H1 (cell line): ENCODE measurements at regions not wholly inside any gene's neighbourhood (a gene's known extent, or its start where the extent isn't known, plus 50 kb on each side); places are given as distances from the start of the nearest gene placed in this dataset.

ENCODE experiments used
- ATF3 ChIP-seq: IDR thresholded peaks from 2 replicates; pipeline ENCODE4 v1.6.1; 2011; ENCODE audit warnings: low read depth, mild to moderate bottlenecking, low read length; ENCODE audit not compliant: insufficient read depth
- CBX5 ChIP-seq: fragments of 300-800, 300-1000 bp; sonication (generic); IDR thresholded peaks from 2 replicates; pipeline ENCODE4 v1.7.1; 2016; ENCODE audit warnings: antibody characterized with exemption, low read length, low read depth
- CHD7 ChIP-seq: fragments of 300-600 bp; sonication (generic); IDR thresholded peaks from 2 replicates; pipeline ENCODE4 v1.7.1; 2012; ENCODE audit warnings: low read length, moderate library complexity, mild to moderate bottlenecking, inconsistent platforms; ENCODE audit not compliant: insufficient replicate concordance
- CTBP2 ChIP-seq: IDR thresholded peaks from 2 replicates; pipeline ENCODE4 v1.7.0; 2011; ENCODE audit warnings: borderline replicate concordance, mild to moderate bottlenecking, moderate library complexity, mixed read lengths, low read length; ENCODE audit not compliant: insufficient read depth, insufficient read length
- EP300 ChIP-seq, 2 experiments: IDR thresholded peaks; 1 replicate in 1 of 2; 2 replicates in 1 of 2; pipeline ENCODE4 v1.6.1; 2011 to 2012; ENCODE audit warnings: low read depth in 2 of 2, low read length in 2 of 2, mild to moderate bottlenecking in 2 of 2, borderline replicate concordance in 1 of 2, inconsistent platforms in 1 of 2, moderate library complexity in 1 of 2
- HDAC2 ChIP-seq, 2 experiments: fragments of 300-600 bp in 1 of 2; sonication (generic) in 1 of 2; IDR thresholded peaks; 2 replicates each; pipeline ENCODE4 v1.6.1; 2011 to 2012; ENCODE audit warnings: low read depth in 2 of 2, low read length in 2 of 2, mild to moderate bottlenecking in 2 of 2, moderate library complexity in 2 of 2, borderline replicate concordance in 1 of 2, inconsistent platforms in 1 of 2
- POU5F1 ChIP-seq: IDR thresholded peaks from 2 replicates; pipeline ENCODE4 v1.6.1; 2011; ENCODE audit warnings: low read depth, mild to moderate bottlenecking, low read length, moderate library complexity
- SIX5 ChIP-seq: IDR thresholded peaks from 2 replicates; pipeline ENCODE4 v1.6.1; 2011; ENCODE audit warnings: mild to moderate bottlenecking, low read depth, low read length
- YY1 ChIP-seq: IDR thresholded peaks from 2 replicates; pipeline ENCODE4 v1.6.1; 2011; ENCODE audit warnings: low read depth, mild to moderate bottlenecking, low read length

- TF ChIP-seq CHD7: no peak
- TF ChIP-seq SIX5: no peak
- TF ChIP-seq CTBP2: no peak
- TF ChIP-seq HDAC2 (IDR thresholded peaks at IDR 0.05; ENCODE audit: borderline replicate concordance in 1 of 2, low read depth in 2 of 2, low read length in 2 of 2): no peak
- TF ChIP-seq CBX5: no peak
- TF ChIP-seq POU5F1: no peak
- TF ChIP-seq ATF3: no peak
- TF ChIP-seq YY1: no peak
- no peak for TF ChIP-seq EP300 (IDR thresholded peaks at IDR 0.05; ENCODE audit: borderline replicate concordance in 1 of 2, low read depth in 2 of 2, low read length in 2 of 2)
These were observed 226.3 kb upstream of the PGRMC2 start (continued) for GRCh38 chr4:128513664-128514484.
